ENCODE measurements at regions not wholly inside any gene's neighbourhood (a gene's known extent, or its start where the extent isn't known, plus 50 kb on each side); places are given as distances from the start of the nearest gene placed in this dataset.

DNA sequence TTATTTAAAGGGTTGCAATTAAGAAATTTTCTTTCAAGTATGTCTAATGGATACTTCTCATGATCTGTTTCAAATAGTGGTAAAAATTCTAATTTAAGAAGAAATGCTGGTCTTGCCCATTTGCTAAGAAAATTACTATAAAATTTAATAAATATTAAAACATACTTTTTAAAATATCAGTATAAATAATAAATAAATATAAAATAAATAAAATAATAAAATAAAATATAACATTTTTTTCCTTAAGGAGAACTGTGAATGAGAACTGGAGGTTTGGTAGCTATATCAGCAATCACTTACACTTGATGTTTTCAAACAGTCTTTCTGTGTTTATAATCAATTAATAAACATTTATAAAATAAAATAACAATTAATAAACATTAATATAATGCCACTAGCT is 266.1 kb downstream of the HGF start:
- H3K9me3 ChIP-seq (ENCODE audit: control insufficient read depth in 4 of 4, low read length in 3 of 4) = no peaks in the 10 kb centered on the region
- peaks cover 0 to 6% (median 2%) of the 10 kb centered on the region in 4 donors for H3K4me1 ChIP-seq (ENCODE audit: control insufficient read depth in 4 of 4, insufficient read depth in 4 of 4, low read length in 3 of 4)
- no peak overlapping the region for H3K27ac ChIP-seq (ENCODE audit: low read depth in 1 of 2, low read length in 2 of 2)
- H3K27me3 ChIP-seq (ENCODE audit: control insufficient read depth in 4 of 4, insufficient read depth in 4 of 4, low read length in 3 of 4) = no peaks in the 10 kb centered on the region
- no peak overlapping the region for H3K9ac ChIP-seq (ENCODE audit: low read depth in 1 of 2, low read length in 2 of 2)
- no peak overlapping the region for H3K4me3 ChIP-seq (ENCODE audit: low read depth in 1 of 3, low read length in 3 of 3)
- TF ChIP-seq, protein P1, sequence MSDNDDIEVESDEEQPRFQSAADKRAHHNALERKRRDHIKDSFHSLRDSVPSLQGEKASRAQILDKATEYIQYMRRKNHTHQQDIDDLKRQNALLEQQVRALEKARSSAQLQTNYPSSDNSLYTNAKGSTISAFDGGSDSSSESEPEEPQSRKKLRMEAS (IDR thresholded peaks at IDR 0.05) = no peak
- TF ChIP-seq JUND (IDR thresholded peaks at IDR 0.05) = no peak
- TF ChIP-seq, protein P2, sequence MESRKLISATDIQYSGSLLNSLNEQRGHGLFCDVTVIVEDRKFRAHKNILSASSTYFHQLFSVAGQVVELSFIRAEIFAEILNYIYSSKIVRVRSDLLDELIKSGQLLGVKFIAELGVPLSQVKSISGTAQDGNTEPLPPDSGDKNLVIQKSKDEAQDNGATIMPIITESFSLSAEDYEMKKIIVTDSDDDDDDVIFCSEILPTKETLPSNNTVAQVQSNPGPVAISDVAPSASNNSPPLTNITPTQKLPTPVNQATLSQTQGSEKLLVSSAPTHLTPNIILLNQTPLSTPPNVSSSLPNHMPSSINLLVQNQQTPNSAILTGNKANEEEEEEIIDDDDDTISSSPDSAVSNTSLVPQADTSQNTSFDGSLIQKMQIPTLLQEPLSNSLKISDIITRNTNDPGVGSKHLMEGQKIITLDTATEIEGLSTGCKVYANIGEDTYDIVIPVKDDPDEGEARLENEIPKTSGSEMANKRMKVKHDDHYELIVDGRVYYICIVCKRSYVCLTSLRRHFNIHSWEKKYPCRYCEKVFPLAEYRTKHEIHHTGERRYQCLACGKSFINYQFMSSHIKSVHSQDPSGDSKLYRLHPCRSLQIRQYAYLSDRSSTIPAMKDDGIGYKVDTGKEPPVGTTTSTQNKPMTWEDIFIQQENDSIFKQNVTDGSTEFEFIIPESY (IDR thresholded peaks at IDR 0.05) = no peak
- no peak for TF ChIP-seq HNF4A (conservative IDR thresholded peaks at IDR 0.05)
- no peak for TF ChIP-seq FOXA2 (IDR thresholded peaks at IDR 0.05)
- TF ChIP-seq, protein P3, sequence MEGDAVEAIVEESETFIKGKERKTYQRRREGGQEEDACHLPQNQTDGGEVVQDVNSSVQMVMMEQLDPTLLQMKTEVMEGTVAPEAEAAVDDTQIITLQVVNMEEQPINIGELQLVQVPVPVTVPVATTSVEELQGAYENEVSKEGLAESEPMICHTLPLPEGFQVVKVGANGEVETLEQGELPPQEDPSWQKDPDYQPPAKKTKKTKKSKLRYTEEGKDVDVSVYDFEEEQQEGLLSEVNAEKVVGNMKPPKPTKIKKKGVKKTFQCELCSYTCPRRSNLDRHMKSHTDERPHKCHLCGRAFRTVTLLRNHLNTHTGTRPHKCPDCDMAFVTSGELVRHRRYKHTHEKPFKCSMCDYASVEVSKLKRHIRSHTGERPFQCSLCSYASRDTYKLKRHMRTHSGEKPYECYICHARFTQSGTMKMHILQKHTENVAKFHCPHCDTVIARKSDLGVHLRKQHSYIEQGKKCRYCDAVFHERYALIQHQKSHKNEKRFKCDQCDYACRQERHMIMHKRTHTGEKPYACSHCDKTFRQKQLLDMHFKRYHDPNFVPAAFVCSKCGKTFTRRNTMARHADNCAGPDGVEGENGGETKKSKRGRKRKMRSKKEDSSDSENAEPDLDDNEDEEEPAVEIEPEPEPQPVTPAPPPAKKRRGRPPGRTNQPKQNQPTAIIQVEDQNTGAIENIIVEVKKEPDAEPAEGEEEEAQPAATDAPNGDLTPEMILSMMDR (IDR thresholded peaks at IDR 0.05; ENCODE audit: low read depth, low read length, missing input control) = no peak
- TF ChIP-seq YY1 (IDR thresholded peaks at IDR 0.05) = no peak
- TF ChIP-seq HNF4G (IDR thresholded peaks at IDR 0.05) = no peak
- TF ChIP-seq RXRA (IDR thresholded peaks at IDR 0.05) = no peak
- TF ChIP-seq GABPA (IDR thresholded peaks at IDR 0.05 in 1 of 2, conservative IDR thresholded peaks at IDR 0.05 in 1 of 2) = no peak
- no peak for TF ChIP-seq FOXA1 (IDR thresholded peaks at IDR 0.05)
- no peak for TF ChIP-seq RAD21 (IDR thresholded peaks at IDR 0.05)
- TF ChIP-seq, protein P4, sequence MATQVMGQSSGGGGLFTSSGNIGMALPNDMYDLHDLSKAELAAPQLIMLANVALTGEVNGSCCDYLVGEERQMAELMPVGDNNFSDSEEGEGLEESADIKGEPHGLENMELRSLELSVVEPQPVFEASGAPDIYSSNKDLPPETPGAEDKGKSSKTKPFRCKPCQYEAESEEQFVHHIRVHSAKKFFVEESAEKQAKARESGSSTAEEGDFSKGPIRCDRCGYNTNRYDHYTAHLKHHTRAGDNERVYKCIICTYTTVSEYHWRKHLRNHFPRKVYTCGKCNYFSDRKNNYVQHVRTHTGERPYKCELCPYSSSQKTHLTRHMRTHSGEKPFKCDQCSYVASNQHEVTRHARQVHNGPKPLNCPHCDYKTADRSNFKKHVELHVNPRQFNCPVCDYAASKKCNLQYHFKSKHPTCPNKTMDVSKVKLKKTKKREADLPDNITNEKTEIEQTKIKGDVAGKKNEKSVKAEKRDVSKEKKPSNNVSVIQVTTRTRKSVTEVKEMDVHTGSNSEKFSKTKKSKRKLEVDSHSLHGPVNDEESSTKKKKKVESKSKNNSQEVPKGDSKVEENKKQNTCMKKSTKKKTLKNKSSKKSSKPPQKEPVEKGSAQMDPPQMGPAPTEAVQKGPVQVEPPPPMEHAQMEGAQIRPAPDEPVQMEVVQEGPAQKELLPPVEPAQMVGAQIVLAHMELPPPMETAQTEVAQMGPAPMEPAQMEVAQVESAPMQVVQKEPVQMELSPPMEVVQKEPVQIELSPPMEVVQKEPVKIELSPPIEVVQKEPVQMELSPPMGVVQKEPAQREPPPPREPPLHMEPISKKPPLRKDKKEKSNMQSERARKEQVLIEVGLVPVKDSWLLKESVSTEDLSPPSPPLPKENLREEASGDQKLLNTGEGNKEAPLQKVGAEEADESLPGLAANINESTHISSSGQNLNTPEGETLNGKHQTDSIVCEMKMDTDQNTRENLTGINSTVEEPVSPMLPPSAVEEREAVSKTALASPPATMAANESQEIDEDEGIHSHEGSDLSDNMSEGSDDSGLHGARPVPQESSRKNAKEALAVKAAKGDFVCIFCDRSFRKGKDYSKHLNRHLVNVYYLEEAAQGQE (IDR thresholded peaks at IDR 0.05) = no peak
- no peak for TF ChIP-seq SP1 (IDR thresholded peaks at IDR 0.05)
- no peak for TF ChIP-seq TAF1 (conservative IDR thresholded peaks at IDR 0.05)
- no peak for TF ChIP-seq NR2F2 (IDR thresholded peaks at IDR 0.05)
- TF ChIP-seq EGR1 (IDR thresholded peaks at IDR 0.05; ENCODE audit: low read depth in 2 of 2) = no peak
- TF ChIP-seq, protein P5, sequence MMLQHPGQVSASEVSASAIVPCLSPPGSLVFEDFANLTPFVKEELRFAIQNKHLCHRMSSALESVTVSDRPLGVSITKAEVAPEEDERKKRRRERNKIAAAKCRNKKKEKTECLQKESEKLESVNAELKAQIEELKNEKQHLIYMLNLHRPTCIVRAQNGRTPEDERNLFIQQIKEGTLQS (IDR thresholded peaks at IDR 0.05) = no peak
- no peaks in the 10 kb centered on the region for H3K36me3 ChIP-seq (ENCODE audit: control insufficient read depth in 4 of 4, insufficient read depth in 3 of 4, low read depth in 1 of 4, low read length in 3 of 4)
- no peak for DNase-seq (ENCODE audit: low spot score)
